Endothelial cell of umbilical vein (primary cell): ENCODE measurements at regions not wholly inside any gene's neighbourhood (a gene's known extent, or its start where the extent isn't known, plus 50 kb on each side); places are given as distances from the start of the nearest gene placed in this dataset.
A peak's percentile ranks its signal among the peaks of the same experiment; 100 is the strongest.

Experiments
- CTCF ChIP-seq, 2 donors: IDR thresholded peaks; 1 replicate in 1 of 2; 2 replicates in 1 of 2; pipeline ENCODE4 v1.5.1; 2011; ENCODE audit warnings: low read length in 2 of 2, mild to moderate bottlenecking in 2 of 2, moderate library complexity in 2 of 2, control low read depth in 1 of 2, inconsistent platforms in 1 of 2, low read depth in 1 of 2; ENCODE audit not compliant: insufficient read depth in 1 of 2; ENCODE audit errors: extremely low read depth in 1 of 2
- EZH2 ChIP-seq: IDR thresholded peaks from 2 replicates; pipeline ENCODE4 v1.6.1; 2012; ENCODE audit warnings: borderline replicate concordance, low read depth, mild to moderate bottlenecking, moderate library complexity, low read length, inconsistent platforms; ENCODE audit not compliant: severe bottlenecking
- GATA2 ChIP-seq: IDR thresholded peaks from 2 replicates; pipeline ENCODE4 v1.7.0; 2011; ENCODE audit warnings: low read depth, mild to moderate bottlenecking, moderate library complexity, mixed read lengths, low read length; ENCODE audit not compliant: insufficient read length, insufficient read depth
- POLR2A ChIP-seq: IDR thresholded peaks from 2 replicates; pipeline ENCODE4 v1.6.1; 2012; ENCODE audit warnings: low read depth, mild to moderate bottlenecking, control low read depth, low read length
- POLR2AphosphoS5 ChIP-seq: IDR thresholded peaks from 2 replicates; pipeline ENCODE4 v1.6.1; 2012; ENCODE audit warnings: low read depth, mild to moderate bottlenecking, control low read depth, low read length, moderate library complexity; ENCODE audit not compliant: insufficient read depth

GRCh38 chr1:199909137-199909536, 118.4 kb upstream of the NR5A2 start:
- TF ChIP-seq POLR2A: no peak
- TF ChIP-seq GATA2: peak; percentile 30
- TF ChIP-seq CTCF (IDR thresholded peaks at IDR 0.05; ENCODE audit: extremely low read depth in 1 of 2, insufficient read depth in 1 of 2, low read depth in 1 of 2, low read length in 2 of 2): no peak
- TF ChIP-seq POLR2AphosphoS5: no peak
- TF ChIP-seq EZH2: no peak
